HT1080 (cell line): ENCODE measurements at regions not wholly inside any gene's neighbourhood (a gene's known extent, or its start where the extent isn't known, plus 50 kb on each side); places are given as distances from the start of the nearest gene placed in this dataset. TPM values are rescaled to one million over a fixed set of nuclear protein-coding genes. Genes with fewer than 3 reads are reported as not detected.

Source experiments
- DNase-seq: peaks from one replicate; pipeline ENCODE4 v3.0.0-alpha.2; 2015; ENCODE audit warnings: low read depth
- small RNA-seq: library from RNA; depleted of rRNA; stranded (forward); fragments of <200 nt; gene quantifications from one replicate; pipeline ENCODE3, GENCODE V24; 2014

DNA sequence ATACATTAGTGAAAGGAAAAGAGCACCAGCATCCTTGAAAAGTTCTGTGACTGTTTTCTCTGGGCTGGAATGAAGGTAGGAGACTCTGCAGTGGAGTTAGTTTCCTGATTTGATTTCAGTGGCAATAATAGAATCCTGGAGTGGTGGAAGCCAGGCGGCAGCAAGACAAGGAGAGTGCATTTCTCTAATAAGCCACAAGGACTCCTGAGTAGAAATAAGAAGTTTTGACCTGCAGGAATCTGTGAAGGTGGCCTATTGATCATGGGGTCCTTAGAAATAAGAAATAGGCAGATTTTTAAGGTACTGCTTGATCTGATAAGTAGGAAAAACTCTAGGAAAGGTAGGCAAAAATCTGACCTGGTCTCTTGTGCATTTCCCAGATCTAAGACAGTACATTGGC lies 68.4 kb upstream of the ELOVL5 start:
- DNase-seq: no peak

DNA sequence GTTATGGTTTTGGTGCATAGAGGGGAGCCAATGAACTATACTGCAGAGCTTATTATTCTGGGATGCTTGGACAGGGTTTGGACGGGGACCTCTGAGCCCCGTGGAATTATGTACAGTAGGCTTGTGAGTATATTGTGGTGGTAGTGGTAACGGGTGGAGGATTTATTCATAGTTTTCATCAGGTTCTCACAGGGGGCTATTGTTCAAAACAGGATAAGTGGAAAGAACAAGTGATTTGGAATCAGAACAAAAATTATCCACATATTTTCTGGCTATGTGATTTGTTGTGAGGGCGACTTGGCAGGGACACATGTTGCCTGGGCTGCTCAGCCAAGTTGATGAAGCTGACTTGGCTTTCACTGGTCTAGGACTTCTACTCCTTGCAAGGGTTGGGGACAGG lies 64.6 kb upstream of the ELOVL5 start:
- DNase-seq: no peak

DNA sequence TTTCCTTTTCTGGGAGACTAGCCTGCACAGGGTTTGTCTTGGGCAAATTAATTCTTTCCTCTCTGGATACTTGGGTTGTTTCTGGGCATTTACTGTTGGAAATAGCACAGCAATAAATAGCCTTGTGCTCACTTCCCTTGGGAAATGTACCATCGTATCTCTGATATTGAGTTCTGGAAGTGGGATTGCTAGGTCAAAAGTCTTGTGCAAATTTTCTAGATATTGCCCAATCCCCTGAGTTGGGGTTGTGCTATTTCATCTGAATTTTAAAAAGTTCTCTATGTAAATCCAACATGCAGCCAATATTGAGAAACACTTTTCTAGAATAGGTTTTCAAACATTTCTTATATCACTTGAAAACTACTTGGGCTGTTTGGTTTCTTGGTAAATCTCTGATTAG lies 64.0 kb upstream of the ELOVL5 start:
- DNase-seq: no peak

DNA sequence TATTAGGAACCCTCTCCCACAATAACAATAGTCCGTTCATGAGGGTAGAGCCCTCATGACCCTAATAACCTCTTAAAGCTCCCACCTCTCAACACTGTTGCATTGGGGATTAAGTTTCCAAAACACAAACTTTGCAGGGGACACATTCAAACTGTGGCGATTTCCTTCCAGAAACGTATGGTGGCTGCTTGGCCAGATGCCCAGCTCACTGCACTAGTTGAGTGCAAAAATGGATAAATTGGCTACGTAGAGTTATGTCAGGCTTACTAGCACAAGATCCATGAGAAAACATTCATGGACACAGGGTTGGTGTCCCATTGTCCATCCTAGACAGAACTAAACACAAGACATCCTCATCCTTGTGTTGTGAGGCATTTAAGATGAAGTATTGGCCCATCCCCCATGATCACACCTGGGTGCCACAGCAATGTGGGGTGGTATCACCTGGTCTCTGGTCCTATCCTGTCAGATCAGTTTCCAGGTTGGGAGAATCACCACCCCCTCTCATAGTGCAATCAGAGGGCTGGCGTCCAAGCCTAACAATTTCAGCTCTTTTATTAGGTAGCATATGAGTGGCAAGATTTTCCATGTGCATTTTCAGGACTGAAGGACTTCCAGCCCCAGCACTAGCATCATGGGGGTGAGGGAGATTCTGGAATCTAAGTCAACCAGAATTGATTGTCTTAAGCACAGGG lies 63.4 kb upstream of the ELOVL5 start:
- DNase-seq: no peak

DNA sequence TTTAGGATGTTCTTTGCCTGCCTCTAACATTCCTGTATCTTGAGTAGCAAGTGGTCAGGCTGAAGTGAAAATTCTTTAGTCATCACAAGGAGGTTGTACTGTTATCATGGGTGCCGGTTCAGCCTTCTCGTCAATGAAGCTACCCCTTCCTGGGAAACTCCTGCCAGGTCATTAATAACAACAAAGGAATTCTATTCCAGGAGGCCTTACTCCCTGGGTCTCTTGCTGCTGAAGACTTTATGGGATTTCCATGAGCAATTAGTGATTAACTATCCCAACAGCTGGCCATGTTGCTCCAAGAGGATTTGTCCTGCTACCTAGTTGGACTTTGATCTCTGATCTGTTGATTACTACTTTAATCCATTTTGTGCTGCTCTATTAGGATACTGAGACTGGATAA lies 62.7 kb upstream of the ELOVL5 start:
- DNase-seq: no peak

DNA sequence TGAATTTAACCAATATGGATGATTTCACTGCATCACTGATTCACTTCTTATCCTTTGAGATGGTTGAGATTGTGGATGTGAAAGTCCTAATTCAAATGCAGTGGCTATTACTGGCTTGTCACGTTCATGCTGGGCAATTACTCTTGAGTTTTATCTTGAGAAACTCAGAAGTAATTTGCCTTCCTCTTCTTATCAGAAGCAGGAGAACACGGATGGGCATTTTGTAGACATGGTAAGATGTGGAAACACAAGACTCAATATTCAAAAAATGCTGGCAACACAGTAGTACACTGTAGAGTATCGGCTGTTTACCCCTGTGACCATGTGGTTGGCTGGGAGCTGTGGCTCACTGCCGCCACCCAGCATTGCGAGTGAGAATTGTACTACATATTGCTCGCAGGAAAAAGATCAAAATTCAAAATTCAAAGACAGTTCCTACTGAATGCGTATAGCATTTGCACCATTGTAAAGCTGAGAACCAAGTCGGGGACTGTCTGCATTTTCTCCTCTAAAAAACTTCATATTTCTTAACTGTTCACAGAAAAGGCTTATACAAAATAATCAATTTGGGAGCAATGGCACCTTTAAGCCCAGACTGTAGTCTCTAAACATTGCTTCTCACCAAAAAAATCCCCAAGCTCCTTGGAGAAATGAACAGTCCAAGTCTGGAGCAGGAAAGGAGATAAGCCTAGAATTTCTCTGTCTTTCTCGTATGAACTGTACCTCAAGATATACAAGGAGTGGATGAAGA lies 61.9 kb upstream of the ELOVL5 start:
- DNase-seq: peak; percentile 37

DNA sequence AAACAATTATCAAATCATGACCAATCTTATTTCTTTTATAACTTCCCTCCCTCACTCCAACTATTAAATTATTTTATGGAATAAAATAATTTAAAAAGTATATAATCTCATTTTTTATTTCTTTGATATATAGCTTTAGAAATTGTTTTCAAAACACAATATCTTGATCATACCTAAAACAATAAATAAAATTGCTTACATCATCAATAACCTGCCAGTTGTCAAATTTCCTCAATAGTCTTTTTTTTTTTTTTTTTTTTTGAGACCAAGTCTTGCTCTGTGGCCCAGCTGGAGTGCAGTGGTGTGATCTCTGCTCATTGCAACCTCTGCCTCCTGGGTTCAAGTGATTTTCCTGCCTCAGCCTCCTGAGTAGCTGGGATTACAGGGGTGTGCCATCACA lies 60.1 kb upstream of the ELOVL5 start:
- no peak for DNase-seq

DNA sequence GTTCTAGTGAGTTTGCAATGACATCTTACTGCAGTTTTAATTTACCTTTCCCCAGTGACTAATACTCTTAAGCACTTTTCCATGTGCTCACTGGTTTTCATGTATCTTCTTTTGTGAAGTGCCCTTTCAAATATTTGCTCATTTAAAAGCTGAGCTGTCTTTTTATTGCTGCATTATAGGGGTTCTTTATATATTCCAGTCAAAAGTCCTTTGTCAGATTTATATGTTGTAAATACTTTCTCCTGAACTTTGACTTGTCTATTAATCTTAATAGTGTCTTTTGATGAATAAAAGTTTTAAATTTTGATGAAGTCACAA lies 50.2 kb upstream of the ELOVL5 start:
- no peak for DNase-seq

DNA sequence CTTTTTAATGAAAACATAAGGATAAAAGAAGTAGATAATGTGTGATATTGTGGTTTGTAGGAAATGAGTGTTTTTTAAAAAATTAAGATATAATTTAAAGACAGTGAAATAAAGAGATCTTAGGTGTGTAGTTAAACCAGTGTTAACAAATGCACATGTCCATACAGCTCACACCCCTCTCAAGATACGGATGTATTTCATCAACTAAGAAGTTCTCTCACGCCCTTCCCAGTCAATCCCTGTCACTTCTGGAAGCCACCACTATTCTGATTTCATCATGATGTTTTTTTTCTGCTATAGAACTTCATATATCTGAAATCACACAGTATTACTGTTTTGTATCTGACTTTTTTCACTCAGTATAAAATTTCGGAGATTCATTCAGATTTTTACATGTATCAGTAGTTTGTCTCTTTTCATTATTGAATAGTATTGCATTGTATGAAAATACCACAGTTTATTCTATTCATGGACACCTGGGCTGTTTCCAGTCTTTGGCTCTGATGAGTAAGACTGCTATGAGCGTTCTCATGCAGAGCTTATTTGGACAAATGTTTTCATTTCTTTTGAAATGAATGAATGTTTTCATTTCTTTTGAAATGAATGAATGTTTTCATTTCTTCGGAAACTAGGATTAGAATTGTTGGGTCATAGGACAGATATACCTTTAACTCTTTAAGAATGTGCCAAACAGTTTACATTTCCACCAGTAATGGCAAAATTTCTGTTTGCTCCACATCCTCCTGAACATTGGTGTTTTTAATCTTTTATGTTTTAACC lies 49.7 kb upstream of the ELOVL5 start:
- no peak for DNase-seq

Small RNA genes in the stretch of these regions (small RNA-seq; reads per million reads assigned to genes)
- gene NANOGP3: not detected
